DND-41 (cell line): ENCODE measurements at regions not wholly inside any gene's neighbourhood (a gene's known extent, or its start where the extent isn't known, plus 50 kb on each side); places are given as distances from the start of the nearest gene placed in this dataset.
"Not testable (repeated sequence)": the region's sequence is repeated elsewhere in the genome, so short reads cannot be mapped to it uniquely, and the experiment has no call there.

Experiments
- ATAC-seq: fragments of 200-7000 bp; cut with Tn5 transposase; 3 replicates; pipeline ENCODE4 v1.9.1; 2021; ENCODE audit warnings: low read depth; ENCODE audit not compliant: insufficient read depth
- DNase-seq: peaks from one replicate; pipeline ENCODE4 v3.0.0-alpha.2; 2020
- H2AFZ ChIP-seq: 2 replicates; pipeline ENCODE4 v1.6.0; 2012; ENCODE audit warnings: low read depth, low read length
- H3K27ac ChIP-seq: 2 replicates; pipeline ENCODE4 v1.5.1; 2012; ENCODE audit warnings: low read length, inconsistent platforms
- H3K27me3 ChIP-seq: fragments of 200-600 bp; sonication (generic); 2 replicates; pipeline ENCODE4 v1.6.0; 2012; ENCODE audit warnings: low read length, mild to moderate bottlenecking, inconsistent platforms; ENCODE audit not compliant: insufficient read depth, poor library complexity
- H3K36me3 ChIP-seq: 2 replicates; pipeline ENCODE4 v1.5.1; 2012; ENCODE audit warnings: low read length, inconsistent platforms; ENCODE audit not compliant: insufficient read depth
- H3K4me1 ChIP-seq: 2 replicates; pipeline ENCODE4 v1.5.1; 2012; ENCODE audit warnings: mild to moderate bottlenecking, low read length; ENCODE audit not compliant: insufficient read depth
- H3K4me2 ChIP-seq: 2 replicates; pipeline ENCODE4 v1.6.0; 2012; ENCODE audit warnings: mild to moderate bottlenecking, moderate library complexity, low read length, inconsistent platforms; ENCODE audit not compliant: insufficient read depth
- H3K4me3 ChIP-seq, 2 experiments: fragments of 200-600 bp in 1 of 2; shearing (Covaris generic) in 1 of 2; 2 replicates each; pipeline ENCODE4 v1.5.1; 2012 to 2016; ENCODE audit warnings: inconsistent platforms in 2 of 2, low read length in 2 of 2, mild to moderate bottlenecking in 2 of 2, low read depth in 1 of 2, moderate library complexity in 1 of 2
- H3K79me2 ChIP-seq: 2 replicates; pipeline ENCODE4 v1.6.0; 2012; ENCODE audit warnings: low read length, inconsistent platforms; ENCODE audit not compliant: insufficient read depth
- H3K9ac ChIP-seq: 2 replicates; pipeline ENCODE4 v1.6.0; 2012; ENCODE audit warnings: low read depth, mild to moderate bottlenecking, inconsistent platforms, low read length, moderate library complexity
- H3K9me3 ChIP-seq: 2 replicates; pipeline ENCODE4 v1.5.1; 2012; ENCODE audit warnings: low read length, moderate library complexity, mild to moderate bottlenecking, inconsistent platforms; ENCODE audit not compliant: insufficient read depth, severe bottlenecking
- H4K20me1 ChIP-seq: 2 replicates; pipeline ENCODE4 v1.6.0; 2012; ENCODE audit warnings: low read length; ENCODE audit not compliant: insufficient read depth
- EZH2 ChIP-seq: IDR thresholded peaks from 3 replicates; pipeline ENCODE4 v1.6.1; 2012; ENCODE audit warnings: borderline replicate concordance, low read depth, mild to moderate bottlenecking, moderate library complexity, low read length, inconsistent platforms; ENCODE audit not compliant: severe bottlenecking
- TF ChIP-seq, protein P1 (sequence below): IDR thresholded peaks from 2 replicates; pipeline ENCODE4 v1.5.1; 2012; ENCODE audit warnings: borderline replicate concordance, low read length, moderate library complexity, mild to moderate bottlenecking; ENCODE audit not compliant: poor library complexity, severe bottlenecking; ENCODE audit errors: extremely low read depth

DNA sequence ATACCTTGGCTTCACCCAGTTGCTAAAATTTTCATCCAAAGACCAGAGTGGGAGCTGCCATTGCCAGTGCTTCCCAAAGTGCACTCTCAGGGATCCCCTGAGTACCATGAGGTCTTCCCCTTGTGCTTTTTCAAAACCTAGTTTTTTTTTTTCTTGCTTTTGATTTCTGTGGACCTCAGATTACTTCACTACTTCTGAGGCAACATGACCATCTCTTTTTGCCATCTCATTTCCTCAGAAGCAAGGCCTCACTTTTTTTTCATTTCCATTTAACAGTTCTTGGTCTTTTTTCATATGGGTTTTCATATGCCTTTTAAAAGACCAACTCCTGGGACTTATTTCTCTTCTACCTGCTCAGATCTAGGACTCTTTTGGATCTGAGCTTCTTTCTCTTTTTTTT lies 64.1 kb upstream of the MMS22L start:
- H3K27ac ChIP-seq = no peak overlapping the region

DNA sequence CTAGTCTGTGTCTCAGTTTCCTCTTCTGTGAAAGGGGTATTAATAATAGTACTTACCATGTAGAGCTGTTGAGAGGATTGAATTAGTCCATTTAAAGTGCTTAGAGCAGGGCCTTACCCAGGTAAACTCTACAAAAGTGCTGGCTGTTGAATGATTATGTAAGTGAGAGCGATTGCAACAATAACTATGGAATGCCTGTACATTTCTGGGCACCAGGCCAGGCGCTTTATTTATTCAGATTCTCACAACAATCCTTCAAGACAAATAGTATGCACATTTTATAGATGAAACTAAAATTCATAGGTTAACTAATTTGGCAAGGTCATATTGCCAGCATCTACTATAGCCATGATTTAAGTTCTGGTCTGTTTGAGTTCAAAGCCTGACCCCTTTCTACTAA lies 78.3 kb upstream of the MMS22L start:
- H3K9me3 ChIP-seq = no peaks in the 10 kb centered on the region
- H3K79me2 ChIP-seq = no peaks in the 10 kb centered on the region
- H3K27me3 ChIP-seq = peaks cover 9% of the 10 kb centered on the region
- ATAC-seq (no peak), DNase-seq (no peak)
- H2AFZ ChIP-seq = no peak overlapping the region
- H3K4me2 ChIP-seq = no peak overlapping the region
- H4K20me1 ChIP-seq = no peaks in the 10 kb centered on the region
- H3K9ac ChIP-seq = no peak overlapping the region
- H3K4me3 ChIP-seq = no peak overlapping the region
- no peaks in the 10 kb centered on the region for H3K36me3 ChIP-seq
- H3K4me1 ChIP-seq = no peaks in the 10 kb centered on the region
- H3K27ac ChIP-seq = no peak overlapping the region
- no peak for TF ChIP-seq EZH2
- TF ChIP-seq, protein P1, sequence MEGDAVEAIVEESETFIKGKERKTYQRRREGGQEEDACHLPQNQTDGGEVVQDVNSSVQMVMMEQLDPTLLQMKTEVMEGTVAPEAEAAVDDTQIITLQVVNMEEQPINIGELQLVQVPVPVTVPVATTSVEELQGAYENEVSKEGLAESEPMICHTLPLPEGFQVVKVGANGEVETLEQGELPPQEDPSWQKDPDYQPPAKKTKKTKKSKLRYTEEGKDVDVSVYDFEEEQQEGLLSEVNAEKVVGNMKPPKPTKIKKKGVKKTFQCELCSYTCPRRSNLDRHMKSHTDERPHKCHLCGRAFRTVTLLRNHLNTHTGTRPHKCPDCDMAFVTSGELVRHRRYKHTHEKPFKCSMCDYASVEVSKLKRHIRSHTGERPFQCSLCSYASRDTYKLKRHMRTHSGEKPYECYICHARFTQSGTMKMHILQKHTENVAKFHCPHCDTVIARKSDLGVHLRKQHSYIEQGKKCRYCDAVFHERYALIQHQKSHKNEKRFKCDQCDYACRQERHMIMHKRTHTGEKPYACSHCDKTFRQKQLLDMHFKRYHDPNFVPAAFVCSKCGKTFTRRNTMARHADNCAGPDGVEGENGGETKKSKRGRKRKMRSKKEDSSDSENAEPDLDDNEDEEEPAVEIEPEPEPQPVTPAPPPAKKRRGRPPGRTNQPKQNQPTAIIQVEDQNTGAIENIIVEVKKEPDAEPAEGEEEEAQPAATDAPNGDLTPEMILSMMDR = no peak

More for the DNA sequence above, 64.1 kb upstream of the MMS22L start:
- H4K20me1 ChIP-seq = no peaks in the 10 kb centered on the region
- DNase-seq (no peak), ATAC-seq (no peak)
- no peaks in the 10 kb centered on the region for H3K36me3 ChIP-seq
- H3K4me1 ChIP-seq = no peaks in the 10 kb centered on the region
- TF ChIP-seq, protein P1 = no peak
- no peak for TF ChIP-seq EZH2
- H3K27me3 ChIP-seq = no peaks in the 10 kb centered on the region
- no peaks in the 10 kb centered on the region for H3K9me3 ChIP-seq
- no peak overlapping the region for H2AFZ ChIP-seq
- no peak overlapping the region for H3K4me2 ChIP-seq
- no peak overlapping the region for H3K4me3 ChIP-seq
- no peaks in the 10 kb centered on the region for H3K79me2 ChIP-seq
- no peak overlapping the region for H3K9ac ChIP-seq

DNA sequence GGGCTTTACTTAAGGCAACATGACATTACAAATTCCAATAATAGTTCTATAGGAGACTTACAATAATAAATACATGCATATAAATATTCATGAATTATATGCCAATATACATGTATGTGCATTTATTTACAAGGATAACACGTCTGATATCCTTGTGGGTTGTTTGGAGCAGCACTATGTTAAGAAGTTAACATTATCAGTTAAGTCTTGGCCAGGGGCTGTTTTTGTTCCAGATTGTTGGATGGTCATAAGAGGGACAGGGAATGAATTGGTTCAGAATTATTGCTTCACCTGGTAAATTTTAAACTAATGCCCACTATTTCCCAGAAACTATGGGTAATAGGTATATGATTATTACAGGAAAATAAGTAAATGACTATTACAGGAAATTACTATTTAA lies 81.3 kb upstream of the MMS22L start:
- Histone ChIP-seq H2AFZ (no peak overlapping the region), H3K4me3 (no peak overlapping the region), H3K27me3 (peaks cover 4% of the 10 kb centered on the region), H4K20me1 (no peaks in the 10 kb centered on the region), H3K4me2 (no peak overlapping the region), H3K27ac (no peak overlapping the region), H3K36me3 (no peaks in the 10 kb centered on the region), H3K9me3 (no peaks in the 10 kb centered on the region), H3K4me1 (no peaks in the 10 kb centered on the region), H3K9ac (no peak overlapping the region), H3K79me2 (no peaks in the 10 kb centered on the region)
- TF ChIP-seq EZH2 = no peak
- TF ChIP-seq, protein P1 = no peak
- no peak for DNase-seq
- no peak for ATAC-seq

DNA sequence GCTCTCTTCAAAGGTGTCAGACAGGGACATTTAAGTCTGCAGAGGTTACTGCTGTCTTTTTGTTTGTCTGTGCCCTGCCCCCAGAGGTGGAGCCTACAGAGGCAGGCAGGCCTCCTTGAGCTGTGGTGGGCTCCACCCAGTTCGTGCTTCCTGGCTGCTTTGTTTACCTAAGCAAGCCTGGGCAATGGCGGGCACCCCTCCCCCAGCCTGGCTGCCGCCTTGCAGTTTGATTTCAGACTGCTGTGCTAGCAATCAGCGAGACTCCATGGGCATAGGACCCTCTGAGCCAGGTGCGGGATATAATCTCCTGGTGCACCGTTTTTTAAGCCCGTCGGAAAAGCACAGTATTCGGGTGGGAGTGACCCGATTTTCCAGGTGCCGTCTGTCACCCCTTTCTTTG lies 99.1 kb upstream of the MMS22L start:
- H3K9ac ChIP-seq, H3K27me3 ChIP-seq, H3K4me2 ChIP-seq, H3K36me3 ChIP-seq, H3K4me1 ChIP-seq, DNase-seq, H3K79me2 ChIP-seq, H2AFZ ChIP-seq, H3K4me3 ChIP-seq, H4K20me1 ChIP-seq, H3K27ac ChIP-seq, ATAC-seq, H3K9me3 ChIP-seq: not testable (repeated sequence)
